ENCODE measurements at regions not wholly inside any gene's neighbourhood (a gene's known extent, or its start where the extent isn't known, plus 50 kb on each side); places are given as distances from the start of the nearest gene placed in this dataset.

DNA sequence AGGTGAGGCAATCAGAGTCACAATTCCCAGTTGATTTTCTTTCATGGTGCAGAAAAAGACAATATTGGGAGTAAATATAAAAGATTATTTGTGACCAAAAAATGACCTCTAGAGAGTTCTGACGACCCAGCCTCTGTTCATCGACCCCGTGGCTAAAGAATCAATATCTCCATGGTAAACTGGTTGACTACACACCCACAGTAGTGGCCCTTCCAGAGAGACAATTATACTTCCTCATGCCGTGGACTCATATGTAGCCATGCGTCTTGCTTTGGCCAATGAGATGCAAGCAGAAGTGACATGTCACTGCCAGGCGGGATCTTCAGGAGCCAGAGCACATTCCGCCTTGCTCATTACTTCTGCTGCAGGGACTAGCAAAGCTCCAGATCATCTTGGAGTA, 163.3 kb upstream of the RAD23B start:
- no peak for DNase-seq

DNA sequence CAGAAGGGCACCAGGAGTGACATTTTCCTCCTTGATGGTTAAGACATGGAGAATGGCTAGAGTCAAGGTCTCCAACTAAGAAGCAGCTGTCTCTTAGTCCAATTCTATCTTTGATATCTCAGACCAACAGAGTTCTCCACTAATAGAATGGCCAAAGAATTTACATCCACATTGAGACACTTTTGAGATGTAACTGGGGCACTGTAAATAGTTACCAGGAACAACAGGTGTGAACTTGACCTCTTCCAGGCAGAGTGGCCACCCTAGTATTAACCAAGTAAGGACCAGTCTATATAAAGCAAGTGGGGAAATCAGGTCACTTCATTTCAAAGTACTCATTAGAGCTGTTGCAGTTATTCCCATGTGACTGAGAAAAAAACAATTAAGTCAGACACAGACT, 159.7 kb upstream of the RAD23B start:
- no peak for DNase-seq

DNA sequence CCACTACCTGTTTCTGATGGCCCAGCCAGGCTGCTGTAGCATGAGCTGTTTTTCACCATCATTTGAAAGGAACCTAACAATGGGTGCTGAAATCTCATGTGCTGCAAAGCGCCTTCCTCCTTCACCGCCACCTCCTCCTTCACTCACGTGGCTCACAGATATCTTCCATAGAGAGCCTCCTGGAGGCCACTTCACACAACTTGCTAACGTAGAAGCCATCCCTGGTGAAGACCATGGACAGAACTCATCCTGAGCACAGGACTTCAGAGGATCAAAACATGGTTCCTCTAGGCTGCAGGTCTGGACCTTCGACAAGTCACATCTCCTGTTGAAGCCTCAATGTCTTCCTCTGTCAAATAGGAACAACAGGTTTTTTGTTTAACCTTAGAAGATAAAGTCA, 155.5 kb upstream of the RAD23B start:
- no peak for DNase-seq

DNA sequence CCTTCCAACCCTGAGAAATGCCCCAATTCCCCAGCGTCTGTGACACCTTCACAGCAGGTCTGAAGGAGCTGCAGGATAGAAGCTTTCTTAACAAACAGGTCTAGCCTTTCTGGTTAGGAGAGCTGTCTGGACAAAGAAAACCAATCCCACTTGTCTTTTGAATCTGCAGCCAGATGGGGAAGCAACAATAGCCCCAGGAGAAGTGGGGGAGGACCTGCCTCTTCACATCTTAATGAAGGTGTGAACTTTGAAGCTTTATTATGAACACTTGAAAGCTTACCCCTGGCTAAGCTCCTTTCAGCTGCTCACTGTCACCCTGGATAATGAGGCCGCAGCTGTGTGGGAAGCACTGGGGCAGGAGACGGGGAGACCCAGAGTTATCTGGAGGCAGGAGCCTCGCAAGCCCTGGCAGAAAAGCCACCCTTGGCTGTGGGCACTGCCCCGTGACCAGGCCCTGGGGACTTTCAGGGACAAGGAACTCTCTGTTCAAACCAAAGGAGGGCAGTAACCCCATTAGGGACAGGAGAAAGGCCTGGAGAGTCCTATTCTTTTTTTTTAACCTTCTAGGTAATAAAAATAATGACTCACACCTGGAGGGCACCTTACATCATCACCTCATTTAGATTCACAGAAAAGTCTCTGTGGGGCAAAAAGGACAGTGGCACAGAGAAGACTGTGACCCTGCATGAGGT, 151.8 kb upstream of the RAD23B start:
- DNase-seq: peak; percentile 72

GRCh38 chr9:107136296-107136695, 146.8 kb upstream of the RAD23B start:
- no peak for DNase-seq

- DNase-seq: peak; percentile 3
Observed at GRCh38 chr9:107137495-107138202, 145.4 kb upstream of the RAD23B start.

- DNase-seq: no peak
Observed at GRCh38 chr9:107138261-107138992, 144.7 kb upstream of the RAD23B start.

DNA sequence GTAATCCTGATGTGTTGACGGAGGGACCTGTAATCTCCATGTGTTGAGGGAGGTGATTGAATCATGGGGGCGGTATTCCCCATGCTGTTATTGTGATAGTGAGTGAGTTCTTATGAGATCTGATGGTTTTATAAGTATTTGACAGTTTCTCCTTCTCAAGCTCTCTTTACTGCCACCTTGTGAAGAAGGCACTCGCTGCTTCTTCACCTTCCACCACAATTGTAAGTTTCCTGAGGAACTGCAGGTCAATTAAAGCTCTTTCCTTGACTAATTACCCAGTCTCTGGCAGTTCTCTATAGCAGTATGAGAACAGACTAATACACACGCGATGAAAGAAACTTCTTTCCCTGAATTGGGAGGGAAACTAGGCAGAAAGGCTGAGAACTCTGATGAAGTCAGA, 141.1 kb upstream of the RAD23B start:
- no peak for DNase-seq

DNA sequence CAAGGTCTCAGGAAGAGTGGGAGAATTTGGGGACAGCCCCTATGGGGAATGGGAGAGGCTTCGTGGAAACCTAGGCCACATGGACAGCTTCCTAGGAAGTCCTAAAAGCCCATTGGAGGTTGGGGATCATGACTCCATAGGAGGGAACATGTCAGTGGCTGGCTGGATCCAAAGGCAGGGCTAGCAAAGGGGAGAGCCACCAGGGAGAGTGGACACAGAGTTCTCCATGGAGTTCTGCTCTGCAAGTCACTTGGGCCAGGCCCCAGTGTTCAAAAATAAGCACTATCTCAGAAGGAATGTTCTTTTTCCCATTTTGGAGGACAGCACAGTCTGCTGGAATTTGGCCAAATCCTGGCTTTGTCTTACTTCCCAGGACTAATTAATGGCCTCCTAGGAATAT, 140.6 kb upstream of the RAD23B start:
- DNase-seq: no peak

- no peak for DNase-seq
Observed at GRCh38 chr9:107142896-107143603, 140.0 kb upstream of the RAD23B start.

- DNase-seq: no peak
Observed at GRCh38 chr9:107144475-107144874, 138.6 kb upstream of the RAD23B start.

DNA sequence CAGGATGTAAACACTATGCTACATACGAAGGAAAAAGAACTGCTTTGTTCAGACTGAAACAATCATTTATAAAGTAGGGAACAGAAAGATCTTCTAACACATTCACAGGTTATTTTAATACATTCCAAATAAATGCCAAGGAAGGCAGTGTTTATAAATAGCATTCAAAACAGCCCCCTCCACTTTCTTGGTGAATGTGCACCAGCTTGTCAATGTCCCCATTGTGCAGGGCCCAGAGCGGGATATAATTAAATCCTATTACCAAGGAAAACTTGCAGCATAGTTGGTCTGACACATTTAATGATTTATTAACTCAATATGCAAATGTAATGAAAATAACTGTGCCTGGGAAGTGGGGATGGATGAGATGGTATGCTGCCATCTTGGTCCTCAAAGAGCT, 135.9 kb upstream of the RAD23B start:
- DNase-seq: no peak

- no peak for DNase-seq
Observed at GRCh38 chr9:107148216-107148615, 134.9 kb upstream of the RAD23B start.

GRCh38 chr9:107149756-107150155, 133.3 kb upstream of the RAD23B start:
- no peak for DNase-seq

GRCh38 chr9:107153336-107153735, 129.7 kb upstream of the RAD23B start:
- no peak for DNase-seq

- DNase-seq: no peak
Observed at GRCh38 chr9:107154291-107154690, 128.8 kb upstream of the RAD23B start.

- DNase-seq: no peak
Observed at GRCh38 chr9:107154766-107155165, 128.3 kb upstream of the RAD23B start.

DNA sequence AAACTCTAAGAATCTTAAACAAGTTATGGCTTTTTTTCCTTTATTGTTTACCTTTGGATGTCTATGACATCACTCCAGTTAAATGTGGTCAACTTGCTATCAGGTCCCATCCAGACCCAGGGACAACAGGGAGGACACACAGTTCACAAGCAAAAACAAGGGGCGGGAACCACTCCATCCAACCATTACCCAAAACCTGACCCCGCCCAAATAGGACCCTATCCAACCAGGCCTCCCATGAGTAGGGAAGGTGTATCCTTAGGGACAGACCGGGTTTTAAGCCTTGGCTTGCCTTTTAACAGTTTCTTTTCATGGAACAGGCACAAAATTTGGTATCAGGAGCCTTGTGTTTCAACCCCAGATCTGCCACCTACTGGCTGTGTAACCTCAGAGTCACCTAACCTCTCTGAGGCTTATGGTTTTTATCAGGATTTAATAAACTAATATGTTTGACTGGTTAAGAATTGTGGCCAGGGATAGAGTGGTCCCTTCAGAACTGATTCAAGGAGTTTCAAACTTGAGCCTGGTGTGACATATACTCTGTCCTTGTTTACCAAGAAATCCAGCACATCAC, 127.7 kb upstream of the RAD23B start:
- no peak for DNase-seq

DNA sequence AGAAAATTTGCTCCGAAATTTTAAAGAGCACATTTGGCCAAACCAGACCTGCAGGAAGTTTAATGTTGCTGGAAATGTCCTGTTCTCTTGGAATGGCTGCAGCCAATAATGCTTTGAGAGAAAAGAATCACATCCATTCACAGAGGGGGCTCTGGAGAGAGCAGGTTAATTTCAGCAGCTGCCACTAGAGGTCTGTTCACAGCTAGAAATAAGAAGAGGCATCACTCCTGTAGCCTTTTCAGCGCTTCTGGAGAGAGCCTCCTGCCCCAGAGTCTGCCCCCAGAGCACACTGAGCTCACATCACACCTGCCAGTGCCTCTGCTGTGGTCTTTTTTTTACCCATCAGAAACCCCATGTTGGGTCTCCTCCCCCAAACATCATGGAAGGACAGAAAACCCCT, 124.8 kb upstream of the RAD23B start:
- peak; percentile 43 for DNase-seq

DNA sequence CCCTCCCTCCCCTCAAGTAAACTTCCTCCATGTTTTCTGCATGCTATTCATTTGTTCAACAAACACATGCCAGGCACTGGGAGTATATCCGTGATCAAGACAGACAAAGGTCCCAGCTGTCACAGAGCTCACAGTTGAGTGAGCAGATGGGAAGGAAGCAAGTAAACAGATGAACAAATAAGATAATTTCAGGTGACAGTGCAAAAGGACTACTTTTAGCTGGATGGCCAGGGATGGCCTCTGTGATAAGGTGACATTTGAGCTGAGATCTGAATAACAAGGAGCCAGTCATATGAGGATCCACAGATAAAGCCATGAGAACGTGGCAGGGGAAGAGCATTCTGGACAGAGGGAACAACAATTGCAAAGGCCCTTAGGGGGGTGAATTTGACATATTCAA, 121.7 kb upstream of the RAD23B start:
- DNase-seq: peak; percentile 63

GRCh38 chr9:107163370-107163769, 119.7 kb upstream of the RAD23B start:
- no peak for DNase-seq

DNA sequence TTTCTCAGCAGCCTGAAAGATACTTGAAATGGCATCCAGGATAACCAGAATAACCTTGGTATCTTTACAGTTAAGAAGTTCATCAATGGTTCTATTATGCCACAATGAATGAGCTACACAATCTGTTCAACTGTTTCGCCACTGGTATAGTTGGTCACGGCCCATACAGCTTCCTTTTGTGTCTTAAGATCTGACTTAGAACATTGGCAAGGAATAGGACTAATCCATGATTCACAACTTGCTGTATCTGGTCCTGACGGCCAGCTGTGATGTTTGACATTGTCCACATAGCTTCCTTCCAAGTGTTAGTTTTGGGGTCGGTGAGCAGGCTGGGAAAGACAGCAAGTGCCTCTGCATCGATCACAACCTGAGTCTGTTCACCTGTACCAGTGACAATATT, 113.3 kb upstream of the RAD23B start:
- DNase-seq: no peak

DNA sequence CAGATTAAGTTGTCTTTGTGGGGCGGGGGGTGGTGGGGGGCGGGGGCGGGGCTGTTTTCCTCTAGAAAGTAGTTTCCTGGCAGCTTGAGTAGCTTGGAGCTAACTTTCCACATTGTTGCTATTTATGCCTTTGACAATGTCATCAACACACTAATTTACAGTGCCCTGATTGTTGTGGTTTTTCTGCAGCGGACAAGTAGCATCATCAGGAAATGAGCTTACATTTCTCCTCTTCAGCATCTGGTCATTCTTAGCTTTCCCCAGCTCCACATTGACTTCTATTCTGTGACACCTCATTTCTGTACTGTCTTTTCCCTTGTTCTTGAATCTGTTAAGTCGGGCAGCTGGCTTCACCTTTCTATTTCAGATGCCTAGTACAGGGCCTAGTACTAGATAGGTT, 112.3 kb upstream of the RAD23B start:
- DNase-seq: no peak

Measured in NCI-H345 (cell line).